Stimulated activated CD8-positive, alpha-beta memory T cell treated with anti-CD3 and anti-CD28 coated beads, Interleukin-4, amount 100 ng/mL, for 1 hour (primary cell): ENCODE measurements at regions not wholly inside any gene's neighbourhood (a gene's known extent, or its start where the extent isn't known, plus 50 kb on each side); places are given as distances from the start of the nearest gene placed in this dataset.

Experiments
- DNase-seq, 2 donors: peaks; one replicate each; pipeline ENCODE4 v3.0.0-alpha.2; 2020; ENCODE audit warnings: low read depth in 2 of 2, low spot score in 1 of 2

DNA sequence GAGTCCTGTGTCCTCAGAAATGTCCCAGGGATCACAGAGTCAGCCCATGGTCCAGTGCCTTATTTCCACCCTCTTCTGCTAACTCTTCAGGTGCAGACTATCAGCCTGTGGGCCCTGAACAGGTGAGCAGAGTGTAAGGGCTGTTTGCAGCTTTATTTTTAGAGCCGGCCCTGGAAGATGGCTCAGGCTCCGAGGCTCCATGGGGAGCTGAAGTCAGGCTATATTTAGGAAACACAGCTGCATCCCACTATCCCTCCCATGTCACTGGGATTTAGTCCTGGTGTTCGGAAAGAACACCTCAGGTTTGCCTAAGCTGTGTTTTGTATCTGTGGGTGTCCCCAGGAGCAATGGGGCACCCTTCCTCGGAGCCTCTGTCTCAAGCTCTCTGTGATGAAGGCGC, 126.9 kb downstream of the RPS24 start:
- no peak for DNase-seq

DNA sequence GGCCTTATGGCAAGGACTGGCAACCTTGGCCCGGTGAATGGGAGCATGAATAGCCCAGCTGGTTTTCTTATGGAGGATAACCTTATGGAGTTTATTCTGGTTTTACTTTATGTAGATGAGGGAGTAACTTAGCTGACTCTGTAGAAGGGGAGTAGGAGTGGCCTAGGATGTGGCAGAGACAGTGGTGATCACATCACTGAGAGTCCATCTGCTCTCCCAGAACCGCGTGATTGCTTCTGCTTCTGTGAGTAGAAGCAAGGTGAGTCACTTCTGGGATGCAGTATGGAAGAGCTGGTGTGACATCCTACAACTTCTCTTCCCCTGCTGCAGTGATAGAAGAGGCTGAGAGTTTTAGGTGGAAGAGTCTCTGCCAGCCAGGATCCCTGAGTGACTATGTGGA, 129.2 kb downstream of the RPS24 start:
- no peak for DNase-seq

DNA sequence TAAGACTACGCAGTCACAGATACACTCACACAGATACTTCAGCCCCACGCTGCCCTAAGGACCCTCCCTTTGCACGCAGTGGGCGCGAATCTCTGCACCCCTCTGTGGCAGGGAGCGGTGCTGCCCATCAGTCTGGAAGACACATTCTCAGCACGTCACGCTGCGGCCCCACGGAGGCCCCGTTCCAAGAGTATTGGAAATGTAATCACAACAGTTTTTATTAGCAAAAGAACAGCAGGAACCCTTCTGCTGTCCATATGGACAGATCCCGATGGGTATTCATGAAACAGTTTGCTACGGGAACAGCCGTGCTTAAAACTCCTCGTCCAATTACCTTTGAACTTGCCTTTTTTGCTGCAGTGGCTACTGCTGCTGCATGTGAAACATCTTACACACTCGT, 131.0 kb downstream of the RPS24 start:
- no peak for DNase-seq

DNA sequence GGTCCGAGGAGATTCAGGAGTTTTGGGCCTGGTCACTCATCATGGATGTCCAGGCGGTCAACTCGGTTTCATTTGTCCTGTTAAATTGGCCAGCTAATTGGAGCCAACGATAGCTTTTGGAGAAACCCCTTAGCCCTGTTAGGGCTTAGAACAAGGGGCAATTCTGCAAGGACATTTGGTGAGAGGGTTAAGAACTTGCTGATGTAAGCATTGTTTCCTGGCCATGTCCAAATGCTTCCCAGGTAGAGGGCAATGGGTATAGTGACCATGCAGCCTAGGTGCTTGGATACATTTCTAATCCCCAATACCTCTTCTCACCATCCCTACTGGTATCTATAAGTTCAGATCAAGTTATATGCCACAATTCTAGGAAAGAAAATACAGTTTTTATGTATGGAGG, 131.5 kb downstream of the RPS24 start:
- no peak for DNase-seq

DNA sequence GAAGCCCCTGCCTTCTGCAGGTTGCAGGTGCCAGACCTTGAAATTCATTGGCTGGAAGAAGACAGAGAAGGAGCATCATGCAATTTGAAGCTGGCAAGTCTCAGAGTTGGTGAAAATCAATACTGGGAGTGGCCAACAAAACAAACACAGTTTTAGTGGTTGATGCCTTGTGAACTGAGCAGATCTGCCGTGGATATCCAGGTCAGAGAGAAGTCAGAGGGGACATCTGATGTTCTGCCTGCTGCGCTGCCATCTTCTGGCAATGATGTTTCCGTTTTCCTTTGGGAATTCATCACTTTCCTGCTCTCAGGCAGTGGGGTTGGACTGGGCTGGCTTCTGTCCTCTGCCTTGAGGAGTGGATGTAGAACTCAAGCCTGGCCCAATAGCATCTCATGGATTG, 132.0 kb downstream of the RPS24 start:
- DNase-seq = no peak

DNA sequence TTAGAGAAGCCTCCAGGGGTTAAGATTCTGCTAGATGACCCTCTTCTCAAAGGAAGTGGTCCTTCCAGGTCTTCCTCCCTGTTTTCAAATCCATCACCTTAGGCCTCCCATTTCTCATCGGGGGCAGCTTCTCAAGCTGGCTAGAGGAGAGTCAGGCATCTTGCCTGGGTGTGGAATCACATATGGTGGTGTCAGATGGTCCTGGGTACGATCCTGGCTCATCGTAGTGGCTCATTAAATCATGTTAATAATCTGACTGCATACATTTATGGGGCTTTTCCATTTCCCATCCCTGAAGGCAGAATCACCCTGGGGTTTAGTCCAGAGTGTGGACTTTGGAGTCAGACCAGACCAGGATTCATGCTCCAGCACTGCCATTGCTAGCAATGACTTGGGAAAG, 132.6 kb downstream of the RPS24 start:
- DNase-seq = no peak

DNA sequence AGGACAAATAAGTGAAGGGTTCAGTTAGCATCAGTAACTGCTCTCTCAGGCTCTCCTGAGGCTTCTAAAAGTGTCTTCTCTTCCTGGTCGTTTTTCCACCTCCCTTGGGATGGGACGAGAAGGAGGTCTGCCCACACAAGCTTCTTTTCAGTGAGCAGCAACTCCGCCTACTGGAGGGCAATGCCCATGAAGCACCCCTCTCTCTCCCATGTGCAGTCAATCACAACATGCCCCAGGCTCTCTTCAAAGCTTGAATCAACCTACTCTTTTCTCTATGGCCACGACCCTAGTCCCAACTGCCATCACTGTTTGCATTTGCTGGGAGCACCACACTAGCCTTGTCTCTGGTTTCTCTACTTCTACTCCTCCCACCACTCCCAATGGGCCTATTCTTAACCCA, 135.6 kb downstream of the RPS24 start:
- no peak for DNase-seq

DNA sequence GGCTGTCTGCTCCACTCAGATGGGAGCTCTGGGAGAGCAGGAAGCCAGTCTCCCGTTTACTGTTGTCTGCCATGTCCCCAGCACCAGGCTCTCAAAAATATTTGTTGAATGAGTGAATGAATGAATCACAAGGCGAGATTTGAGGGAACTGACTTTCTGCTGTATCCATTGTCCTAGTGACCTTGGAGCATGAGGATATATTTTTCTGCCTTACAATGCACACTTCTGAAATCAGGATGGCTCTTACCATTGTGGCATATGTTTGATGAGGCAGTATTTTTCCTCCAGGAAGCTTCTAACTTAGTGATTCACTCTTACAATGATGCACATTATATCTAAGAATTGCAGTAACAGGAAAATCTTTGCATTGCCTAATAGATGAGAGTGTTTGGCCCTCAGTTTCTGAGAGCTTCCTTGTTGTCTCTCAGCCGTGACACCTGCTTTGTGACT, 136.4 kb downstream of the RPS24 start:
- DNase-seq = no peak

DNA sequence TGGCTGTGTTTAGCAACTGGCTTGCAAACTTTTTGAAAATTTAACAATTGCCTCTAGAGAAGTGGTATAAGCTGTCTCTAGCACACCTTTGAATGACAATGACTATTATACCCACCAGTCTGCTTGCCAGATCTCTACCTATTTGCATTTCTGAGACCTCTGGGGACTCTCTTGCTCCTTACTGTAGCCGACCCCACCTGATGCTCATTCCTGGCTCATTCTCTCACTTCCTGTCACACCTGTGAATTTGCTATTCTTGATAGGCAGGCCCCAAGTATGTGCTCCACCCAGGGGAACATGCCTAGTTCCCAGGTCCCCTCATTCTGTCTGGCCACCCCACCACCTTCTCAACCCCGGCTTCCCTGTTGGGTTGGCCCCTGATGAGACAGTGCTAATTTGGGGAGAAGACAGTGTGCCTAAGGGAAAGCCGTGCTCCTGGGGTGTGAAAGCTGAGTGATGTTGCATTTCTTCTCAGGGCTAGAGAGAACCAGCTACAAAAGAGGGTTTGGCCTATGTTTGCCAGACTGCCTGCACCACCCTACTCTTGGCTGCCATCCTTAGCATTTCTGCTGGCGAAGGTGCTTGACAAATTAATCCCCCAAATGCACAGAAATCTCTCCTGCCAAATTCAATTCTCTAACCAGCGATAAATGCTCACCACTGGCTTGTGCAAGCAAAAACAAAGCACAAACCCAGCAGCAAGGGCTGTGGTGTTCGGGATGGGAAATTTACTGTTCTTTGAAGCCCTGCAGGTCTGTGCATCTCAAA, 138.2 kb downstream of the RPS24 start:
- DNase-seq = no peak

DNA sequence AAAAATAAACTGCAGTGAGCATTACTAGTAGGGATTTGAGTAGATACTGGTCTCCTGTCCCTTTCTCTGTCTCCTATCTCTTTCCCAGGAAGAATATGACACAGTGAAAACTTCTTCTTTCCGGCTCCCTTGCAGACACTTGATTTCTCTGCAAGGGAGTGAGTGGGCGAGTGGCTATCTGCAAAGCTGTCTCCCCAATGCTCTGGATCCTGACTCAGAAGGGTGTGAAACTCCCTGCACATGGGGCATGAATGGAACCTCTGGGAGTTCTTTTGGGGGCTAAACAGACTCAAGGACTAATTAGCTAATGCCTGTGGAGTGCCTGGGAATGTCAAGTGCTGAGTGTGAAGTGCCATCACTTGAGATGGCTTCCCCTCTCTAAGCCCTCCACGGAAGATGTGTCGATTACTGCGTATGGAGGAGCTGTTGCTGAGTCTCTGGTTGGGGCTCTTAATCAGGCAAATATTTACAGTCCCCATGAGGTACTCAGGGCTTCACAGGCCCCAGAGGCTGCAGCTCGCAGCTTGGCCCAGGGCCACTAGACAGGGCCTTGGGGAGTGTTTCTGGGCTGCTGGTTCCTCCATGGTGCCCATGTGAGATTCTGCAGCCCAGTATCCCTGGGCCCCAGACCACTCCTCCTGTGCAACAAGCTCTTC, 139.8 kb downstream of the RPS24 start:
- no peak for DNase-seq

DNA sequence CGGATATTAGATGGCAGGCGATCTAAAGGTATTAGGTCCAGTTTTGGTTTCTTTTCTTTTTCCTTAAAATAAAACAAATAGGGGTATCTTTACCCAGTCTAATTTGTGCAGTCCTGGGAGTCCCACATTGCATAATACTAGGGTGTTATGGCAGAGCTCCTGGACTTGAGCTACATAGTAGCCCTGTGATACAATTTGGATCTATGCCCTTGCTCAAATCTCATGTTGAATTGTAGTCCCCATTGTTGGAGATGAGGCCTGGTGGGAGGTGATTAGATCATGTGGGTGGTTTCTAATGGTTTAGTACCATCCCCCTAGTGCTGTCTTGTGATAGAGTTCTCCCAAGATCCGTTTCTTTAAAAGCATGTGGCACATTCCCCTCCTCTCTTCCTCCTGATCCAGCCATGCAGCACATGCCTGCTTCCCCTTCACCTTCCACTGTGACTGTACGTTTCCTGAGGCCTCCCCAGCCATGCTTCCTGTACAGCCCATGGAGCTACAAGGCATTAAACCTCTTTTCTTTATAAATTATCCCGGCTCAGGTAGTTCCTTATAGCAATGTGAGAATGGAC, 141.9 kb downstream of the RPS24 start:
- no peak for DNase-seq

DNA sequence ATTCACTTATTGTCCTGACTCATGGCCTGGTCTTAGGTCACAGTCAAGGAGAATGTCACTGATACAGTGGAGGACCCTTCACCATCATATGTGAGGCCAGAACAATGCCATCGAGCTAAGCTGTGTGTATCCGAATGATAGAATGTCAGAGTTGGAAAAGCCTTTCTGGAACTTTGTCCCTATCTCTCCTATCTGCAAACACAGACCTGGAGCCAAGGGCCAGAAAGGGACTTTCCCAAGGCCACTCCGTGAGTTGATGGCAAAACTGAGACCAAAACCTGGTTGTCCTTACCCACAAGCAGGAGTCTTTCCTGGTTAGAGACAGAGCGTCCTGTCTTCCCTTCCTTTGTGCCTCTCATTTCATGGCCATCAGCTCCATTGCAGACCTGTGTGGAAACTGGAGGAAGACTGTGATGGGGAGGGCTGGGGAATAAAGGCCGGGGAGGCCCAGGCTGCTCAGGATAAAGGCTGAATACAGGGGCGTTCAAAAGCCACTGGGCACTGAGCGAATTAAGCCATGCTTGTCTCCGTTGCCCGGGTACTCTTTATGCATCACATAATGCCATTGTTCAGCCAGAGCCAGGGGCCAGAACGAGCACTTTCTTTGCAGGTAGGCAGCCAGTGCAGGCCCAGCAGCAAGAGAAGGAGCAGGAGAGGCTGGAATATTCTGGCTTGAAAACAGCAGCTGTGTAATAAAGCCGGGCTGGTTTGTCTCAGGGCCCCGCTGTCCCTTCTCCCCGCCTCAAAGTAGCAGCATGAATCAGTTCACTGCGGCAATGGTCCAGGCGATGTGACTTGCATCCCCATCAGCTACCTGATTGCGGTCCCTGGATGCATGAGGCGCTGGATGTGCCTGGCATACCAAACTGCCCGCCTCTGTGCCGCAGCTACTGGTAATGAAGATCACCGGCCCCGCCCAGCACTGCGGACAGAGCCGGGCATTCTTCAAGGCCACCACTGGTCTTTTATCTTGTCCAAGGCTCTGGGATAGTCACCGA, 143.0 kb downstream of the RPS24 start:
- no peak for DNase-seq

DNA sequence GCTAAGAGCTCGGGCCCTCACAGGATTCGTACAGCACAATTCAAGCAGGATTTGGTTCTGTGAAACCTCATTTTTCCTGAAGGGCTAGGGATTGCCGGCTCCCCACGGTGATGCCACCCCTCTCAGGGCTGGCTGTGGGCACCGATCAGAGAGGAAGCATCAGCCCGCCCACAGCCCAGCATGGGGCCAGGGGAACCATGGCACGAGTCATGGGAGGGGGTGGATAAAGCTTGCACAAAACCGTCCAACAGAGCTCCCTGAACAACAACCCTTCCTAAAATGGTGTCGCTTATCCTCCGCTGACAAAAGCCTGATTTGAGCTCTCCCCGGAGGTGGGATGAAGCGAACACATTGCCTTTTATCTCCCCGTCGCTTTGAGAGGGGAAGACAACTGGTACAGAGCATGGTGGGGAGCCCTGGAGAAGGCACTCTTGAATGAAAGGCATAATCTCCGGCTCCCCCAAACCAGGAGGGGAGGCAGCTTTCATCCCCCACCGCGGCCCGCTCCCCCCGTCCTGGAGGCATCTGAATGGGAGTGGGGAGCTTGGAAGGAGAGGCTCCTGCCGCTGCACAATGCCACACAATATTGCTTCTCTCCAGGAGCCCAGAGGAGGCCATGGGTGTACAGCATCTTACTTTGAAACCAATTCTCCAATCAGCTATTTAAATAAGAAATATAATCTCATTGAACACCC, 144.0 kb downstream of the RPS24 start:
- DNase-seq = no peak

DNA sequence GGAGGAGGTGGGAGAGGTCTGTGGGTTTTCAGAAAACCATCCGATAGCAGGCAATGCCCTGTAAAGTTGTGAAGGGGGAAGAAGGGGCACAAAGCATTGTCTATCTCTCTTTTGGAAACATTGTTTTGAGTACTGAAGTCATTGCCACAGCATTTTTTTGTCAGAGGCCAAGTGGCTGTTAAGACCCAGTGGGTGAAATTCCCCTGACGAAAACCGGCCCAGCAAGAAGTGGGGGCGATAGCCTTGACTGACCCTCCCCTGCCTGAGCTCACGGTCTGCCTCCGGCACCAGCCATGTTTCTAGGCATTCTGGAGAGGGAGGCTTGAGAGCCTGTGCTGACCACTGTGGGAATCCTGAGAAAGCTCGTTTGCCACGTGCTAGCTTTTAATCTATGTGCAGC, 144.7 kb downstream of the RPS24 start:
- DNase-seq = no peak

DNA sequence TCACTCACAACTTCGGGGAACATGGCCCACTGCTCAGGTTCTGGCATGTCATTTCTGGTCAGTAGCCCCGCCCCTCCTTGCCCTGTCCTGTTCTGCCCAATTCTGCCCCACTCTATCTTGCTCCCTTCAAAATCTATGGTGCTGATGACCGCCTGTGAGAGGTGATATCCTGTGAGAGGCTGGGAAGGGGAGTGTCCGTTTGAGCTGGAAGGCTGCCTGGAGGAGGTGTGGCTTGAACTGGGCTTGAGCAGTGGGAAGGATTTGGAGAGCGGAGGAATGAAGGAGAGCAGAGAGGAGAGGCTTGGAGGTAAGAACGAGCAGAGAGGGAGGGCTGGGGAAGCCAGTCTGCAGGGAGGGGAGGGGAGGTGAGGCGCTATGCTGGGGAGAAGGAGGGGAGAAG, 145.3 kb downstream of the RPS24 start:
- DNase-seq = no peak

DNA sequence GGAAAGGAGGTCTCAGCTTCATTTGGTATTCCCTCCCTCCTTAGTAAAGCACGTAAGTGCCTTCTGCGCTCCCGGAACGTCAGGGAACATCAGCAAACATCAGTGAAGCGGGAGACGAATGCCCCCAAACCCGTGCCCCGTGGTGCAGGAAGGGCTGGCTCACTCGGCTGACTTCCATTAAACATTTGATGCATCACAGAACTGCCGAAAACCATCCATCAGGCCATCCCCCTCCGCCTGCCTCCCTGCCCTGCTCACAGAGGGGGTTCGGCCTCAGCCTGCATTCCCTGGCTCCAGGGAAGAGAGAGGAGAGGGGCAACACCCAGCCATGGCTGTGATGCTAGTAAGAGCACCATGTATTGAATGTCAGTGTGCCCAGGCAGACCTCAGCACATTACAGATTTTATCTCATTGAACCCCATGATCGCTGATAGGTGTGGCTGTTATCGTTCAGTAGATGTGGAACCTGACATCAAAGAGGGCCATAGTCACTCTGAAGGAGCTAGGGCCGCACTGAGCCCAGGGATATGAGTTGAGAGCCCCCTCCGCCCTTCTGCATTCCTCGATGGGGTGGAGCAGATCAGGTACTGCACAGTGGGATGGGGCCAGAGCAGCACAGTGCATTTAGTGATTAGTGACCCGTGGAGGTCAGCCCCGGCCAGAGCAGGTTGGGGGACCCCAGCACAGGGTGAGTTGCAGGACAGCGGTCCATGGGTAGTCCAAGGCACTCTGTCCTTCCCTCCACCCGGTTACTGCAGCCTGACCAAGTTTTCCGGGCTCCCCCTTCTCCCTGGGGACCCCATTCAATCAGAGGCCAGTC, 146.4 kb downstream of the RPS24 start:
- no peak for DNase-seq

DNA sequence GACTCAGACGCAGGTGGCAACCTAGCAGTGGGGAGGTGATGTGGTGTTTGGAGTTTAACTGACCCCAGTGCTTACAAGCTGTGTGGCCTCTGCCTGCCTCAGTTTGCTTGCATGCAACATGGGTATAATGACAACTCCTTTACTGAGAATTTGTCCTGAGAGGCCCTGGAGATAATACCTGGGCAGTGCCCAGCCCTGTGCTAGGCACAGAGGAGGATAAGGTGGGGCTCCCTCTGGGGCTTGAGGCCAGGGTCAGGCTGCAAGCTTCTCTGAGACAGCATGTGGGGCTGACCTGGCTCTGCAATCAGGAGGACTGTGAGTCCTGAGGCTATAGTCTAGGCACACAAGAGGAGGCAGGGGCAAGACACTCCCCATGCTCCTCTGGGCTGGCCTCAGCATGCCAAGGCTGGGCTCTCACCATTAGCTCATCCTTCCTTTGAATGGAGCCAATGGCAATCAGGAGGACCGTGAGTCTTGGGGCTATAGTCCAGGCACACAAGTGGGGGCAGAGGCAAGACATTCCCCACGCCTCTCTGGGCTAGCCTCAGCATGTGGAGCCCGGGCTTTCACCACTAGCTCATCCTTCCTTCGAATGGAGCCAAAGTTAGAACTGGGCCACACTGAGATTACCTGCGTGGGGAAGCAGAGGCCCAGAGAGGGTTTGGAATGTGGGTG, 147.9 kb downstream of the RPS24 start:
- DNase-seq = no peak

DNA sequence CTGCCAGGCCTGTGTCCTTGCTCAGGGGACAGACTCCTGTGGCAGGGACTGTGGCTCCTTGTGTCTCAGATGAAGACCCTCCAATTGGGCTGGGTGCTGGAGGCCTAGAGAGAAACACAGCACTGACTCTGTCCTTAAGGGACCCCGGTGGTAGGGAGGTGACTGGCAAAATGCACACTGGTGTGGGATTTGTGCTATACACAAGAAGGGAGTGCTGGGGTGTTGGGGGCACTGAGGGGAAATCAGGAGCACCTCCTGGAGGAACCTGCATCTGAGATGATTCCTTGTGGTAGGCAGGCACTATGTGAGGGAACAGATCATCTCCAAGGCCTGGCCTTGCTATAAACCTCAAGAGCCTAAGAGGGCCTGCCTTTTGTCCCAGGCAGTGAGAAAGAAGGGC, 149.2 kb downstream of the RPS24 start:
- DNase-seq = no peak
